Lower leg skin (tissue), 3 donors: ENCODE measurements at regions not wholly inside any gene's neighbourhood (a gene's known extent, or its start where the extent isn't known, plus 50 kb on each side); places are given as distances from the start of the nearest gene placed in this dataset.

ENCODE experiments used
- CTCF ChIP-seq, 3 donors: fragments of 450-650 bp; IDR thresholded peaks; one replicate each; pipeline ENCODE4 v1.5.1; 2016; ENCODE audit warnings: antibody characterized with exemption in 3 of 3, mild to moderate bottlenecking in 3 of 3, moderate library complexity in 2 of 3
- POLR2A ChIP-seq, 2 donors: fragments of 450-650 bp; IDR thresholded peaks; one replicate each; pipeline ENCODE4 v1.6.1; 2016 to 2017; ENCODE audit warnings: antibody characterized with exemption in 2 of 2, mild to moderate bottlenecking in 1 of 2, moderate library complexity in 1 of 2

- TF ChIP-seq CTCF (IDR thresholded peaks at IDR 0.05) (no peak), POLR2A (IDR thresholded peaks at IDR 0.05) (no peak)
Observed at GRCh38 chr1:229950908-229951307, 116.1 kb upstream of the GALNT2 start.
